ENCODE measurements at regions not wholly inside any gene's neighbourhood (a gene's known extent, or its start where the extent isn't known, plus 50 kb on each side); places are given as distances from the start of the nearest gene placed in this dataset.

DNA sequence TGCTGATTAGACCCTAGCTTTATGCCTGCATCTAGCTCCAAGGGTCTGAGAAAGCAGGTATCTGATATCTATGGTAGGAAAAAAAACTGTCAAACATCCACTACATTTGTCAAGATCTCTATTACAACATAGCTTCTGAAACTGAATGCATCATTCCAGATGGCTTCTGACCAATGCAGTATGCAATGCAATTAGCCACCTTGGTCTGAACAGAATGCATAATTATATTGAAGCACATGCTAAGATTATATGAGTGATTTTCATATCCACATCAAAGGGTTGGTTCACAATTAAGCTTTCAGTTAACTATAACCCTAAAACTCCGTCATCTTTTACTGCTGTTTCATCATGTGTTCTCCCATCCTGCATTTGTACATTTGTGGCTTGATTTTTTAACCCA is 271.4 kb downstream of the POLR1F start:
- DNase-seq: no peak

DNA sequence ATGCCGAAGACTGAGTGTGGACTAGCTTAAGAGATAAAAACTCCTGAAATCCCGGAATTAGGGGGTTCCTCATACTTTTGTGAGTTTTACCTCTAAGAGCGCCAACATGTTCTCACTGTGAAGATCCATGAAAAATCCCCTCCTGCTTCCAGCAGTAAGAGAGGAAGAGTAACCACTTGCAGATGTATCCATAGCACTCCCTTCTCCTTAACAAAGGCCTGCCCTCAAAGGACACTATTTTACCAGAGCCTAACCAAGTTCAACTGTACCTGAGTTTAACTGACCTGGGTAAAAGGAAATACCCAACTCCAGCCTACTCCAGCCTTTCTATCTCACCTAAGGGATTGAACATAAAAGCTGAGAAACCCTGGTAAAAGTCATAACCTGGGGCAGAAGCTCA is 280.9 kb downstream of the POLR1F start:
- no peak for DNase-seq

DNA sequence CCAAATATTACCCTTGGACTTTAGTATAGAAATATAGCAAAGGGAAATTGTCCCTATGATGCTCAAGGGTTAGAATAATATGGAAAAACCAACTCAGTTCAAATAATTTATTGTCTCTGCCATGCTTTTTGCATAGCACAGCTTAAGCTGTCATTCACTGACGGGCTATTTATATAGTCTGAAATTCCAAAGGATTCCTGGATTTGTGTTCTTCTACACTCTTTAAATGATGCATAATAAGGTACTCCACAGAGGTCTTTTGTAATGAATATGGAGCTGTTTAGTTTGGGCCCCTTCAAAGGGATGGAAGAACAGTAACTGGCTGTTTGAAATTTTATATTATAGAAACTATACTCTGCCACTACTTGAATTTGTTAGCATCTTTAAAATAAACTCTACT is 276.6 kb upstream of the FERD3L start:
- no peak for DNase-seq

DNA sequence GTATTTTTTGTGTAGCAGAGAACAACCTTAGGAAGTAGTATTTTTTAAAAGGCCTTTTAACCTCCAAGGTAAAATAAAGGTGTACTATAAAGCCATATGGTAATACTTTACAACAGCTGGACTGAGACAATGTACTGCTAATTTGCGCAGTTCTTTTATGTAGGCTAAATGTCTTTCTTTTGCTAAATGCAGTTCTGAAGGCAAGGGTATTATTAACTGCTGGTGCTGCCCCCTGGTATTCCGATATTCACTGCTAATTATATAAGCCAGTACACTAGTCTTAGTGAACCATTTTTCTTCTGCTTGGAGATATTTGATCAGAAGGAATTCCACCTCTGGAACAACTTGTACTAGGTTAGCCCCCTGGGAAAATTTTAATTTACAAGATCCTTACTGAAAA is 272.0 kb upstream of the FERD3L start:
- DNase-seq: no peak

DNA sequence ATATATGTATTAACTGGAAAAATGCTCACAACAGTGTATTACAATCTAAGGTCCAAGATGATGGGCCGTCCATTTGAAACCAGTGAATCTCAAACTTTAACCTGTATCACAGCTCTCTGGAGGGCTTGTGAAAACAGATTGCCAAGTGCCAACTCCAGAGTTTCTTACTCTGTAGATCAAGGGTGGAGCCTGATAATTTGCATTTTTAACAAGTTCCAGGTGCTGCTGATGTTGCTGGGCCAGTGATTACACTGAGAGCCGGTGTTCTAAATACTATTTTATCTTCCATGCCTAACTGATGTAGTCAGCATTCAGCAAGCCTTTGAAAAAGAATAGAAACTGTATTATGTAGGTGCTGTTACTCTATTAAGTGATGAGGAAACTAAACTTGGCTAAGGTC is 269.9 kb upstream of the FERD3L start:
- DNase-seq: no peak

DNA sequence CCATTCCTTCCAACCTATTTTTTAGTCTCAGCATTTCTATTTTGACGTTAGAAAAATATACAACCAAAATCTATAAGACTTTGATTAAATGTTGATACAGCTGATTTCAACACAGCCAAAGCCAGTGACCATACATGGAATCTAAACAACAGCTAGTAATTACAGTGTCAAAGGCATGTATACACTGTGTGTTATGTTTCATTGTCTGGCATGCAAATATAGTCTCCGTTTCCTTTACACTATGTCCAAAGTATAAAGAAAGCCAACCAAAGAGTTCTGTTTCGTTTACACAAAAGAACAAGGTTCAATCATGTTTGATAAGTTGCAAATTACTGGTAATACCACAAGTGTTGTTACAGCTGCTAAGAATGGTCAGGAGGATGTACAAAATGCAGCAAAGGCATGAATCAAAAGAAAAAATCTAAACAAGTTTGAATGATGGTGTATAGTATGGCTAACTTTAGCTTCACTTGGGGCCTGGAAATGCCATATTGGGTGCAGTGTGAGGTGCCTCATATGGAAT is 268.3 kb upstream of the FERD3L start:
- DNase-seq: no peak

DNA sequence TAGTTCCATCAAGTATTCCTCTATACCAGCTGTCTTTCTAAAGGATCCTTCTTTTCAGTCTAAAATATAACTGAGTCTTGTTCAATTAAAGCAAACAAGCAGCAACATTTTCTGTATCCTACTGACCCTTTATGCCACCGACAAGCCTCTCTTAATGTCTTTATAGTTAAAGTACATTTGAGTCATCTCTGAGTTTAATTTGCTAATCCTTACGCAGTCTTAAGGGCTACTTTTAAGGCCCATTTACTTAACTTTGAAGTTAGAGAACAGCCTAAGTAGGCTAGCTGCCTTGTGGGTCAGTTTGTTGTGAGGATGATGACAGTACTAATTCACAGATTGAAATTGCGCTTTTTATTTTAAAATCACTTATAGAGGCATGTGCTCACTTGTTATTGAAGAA is 265.5 kb upstream of the FERD3L start:
- no peak for DNase-seq

DNA sequence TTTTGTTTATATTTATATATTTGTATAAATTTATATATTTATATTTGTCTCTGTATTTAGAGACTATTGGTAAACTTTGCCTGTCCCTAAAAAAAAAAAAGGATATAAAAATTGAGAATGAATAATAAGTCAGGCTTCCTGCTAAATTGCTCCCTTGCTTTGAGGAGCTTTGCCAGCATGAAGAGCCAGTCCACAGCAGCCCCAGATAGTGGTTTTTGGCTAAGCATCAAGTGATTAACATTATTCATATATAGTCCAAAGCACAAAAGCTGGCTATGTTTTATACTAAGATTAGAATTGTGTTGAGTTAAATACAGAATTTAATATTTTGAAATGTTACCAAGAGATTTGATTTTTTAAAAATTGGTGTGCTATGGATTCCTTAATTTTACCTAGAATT is 264.9 kb upstream of the FERD3L start:
- DNase-seq: no peak

DNA sequence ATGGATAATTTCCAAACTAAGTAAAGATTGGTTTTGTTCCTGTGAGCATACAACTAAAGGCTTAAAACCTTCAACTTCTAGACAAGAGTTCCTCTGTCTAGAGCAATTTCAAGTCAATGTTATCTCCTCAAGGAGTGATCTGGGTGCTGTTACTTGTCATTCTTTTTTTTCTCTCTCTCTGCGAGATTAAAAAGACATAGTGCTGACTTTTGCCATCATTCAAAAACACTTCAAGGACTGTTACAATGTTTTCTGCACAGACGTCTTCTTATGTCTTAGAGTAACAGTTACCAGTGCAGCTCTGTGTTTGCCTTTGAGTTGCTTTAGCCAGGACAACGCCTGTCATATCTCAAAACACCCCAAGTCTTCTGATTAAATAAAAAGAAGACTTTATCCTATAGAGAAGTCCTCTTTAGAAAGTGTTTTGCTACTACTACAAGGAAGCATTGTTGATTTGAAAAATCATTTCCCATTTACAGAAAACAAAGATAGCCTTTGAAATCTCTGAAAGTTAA is 263.5 kb upstream of the FERD3L start:
- DNase-seq: no peak

DNA sequence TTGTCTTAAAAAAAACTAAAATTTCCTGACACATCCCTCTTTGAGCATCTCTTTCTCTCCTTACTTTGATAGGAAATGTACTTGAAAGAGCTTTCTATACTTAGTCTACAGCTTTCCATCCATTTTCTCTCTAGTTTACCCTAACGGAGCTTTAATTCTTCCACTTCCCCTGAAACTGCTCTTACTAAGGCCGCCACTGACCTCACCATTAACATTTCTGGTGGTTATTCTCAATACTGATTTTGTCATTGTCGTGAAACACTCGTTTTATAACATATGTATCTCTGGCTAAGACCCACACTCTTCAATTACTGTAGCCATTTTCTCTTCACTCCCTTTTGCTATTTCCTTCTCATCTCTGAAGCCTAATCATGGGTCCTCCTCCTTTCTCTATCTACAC is 262.0 kb upstream of the FERD3L start:
- DNase-seq: no peak

DNA sequence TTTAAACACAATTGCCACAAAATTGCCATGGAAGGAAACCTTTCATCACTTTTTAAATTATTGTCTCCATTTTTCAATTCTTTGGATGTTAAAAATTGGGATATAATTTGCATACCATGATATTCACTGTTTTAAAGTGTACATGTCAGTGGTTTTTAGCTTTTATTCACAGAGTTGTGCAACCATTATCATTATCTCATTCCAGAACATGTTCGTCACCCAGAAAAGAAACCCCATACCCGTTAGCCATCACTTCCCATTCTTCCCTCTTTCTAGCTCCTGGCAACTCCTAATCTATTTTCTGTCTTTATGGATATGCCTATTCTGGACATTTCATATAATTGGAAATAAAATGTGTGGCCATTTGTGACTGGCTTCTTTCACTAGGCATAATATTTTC is 260.3 kb upstream of the FERD3L start:
- no peak for DNase-seq

DNA sequence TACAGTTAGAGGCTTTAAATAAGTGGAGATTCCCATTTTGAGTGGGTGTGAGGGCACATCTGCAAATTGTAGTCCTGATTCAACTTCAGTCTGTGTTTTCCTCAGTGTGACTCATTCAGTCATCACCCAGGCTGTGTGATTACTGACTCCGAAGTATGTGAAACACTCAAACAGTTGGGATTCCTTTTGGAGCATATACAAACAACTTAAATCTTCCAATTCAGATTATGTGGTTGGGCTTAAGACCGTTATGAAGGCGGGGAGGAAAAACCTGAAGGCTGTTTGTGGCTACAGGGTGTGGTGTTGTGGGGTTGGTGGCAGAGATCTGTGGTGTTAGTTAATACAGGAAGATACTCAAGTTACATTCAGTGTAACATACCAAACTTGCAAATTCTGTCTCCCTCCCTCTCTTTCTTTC is 259.7 kb upstream of the FERD3L start:
- DNase-seq: peak in 1 of 5 experiments; percentile 50

DNA sequence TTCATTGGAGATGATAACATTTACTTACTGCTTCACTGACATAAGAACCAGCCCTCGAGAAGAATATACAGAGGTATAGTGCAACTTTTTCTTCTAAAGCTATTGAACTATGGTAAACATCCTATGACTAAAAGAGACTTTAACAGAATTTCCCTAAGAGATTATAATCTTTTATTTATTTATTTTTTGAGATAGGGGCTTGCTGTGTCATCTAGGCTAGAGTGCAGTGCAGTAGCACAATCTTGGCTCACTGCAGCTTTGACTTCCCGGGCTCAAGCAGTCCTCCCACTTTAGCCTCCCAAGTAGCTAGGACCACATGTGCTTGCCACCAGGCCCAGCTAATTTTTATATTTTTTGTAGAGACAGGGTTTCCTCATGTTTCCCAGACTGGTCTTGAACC is 258.5 kb upstream of the FERD3L start:
- DNase-seq: no peak

DNA sequence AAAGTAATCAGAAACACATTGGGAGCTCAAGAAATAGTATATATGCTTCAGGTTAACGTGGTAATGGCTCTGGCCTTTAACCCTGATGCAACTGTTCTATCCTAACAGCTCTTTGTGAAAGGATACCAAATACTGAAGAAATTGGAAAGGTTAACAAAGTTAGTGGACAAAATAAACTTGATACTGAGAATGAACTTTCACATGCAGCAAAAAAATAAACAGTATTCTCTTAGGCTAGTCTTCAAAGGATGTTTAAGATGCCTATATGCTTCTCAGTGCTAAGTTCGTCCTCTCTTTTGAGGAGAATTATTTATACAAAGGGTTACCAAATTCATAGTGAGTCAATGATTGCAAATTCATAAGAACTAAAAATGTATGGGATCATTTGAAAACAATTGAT is 256.2 kb upstream of the FERD3L start:
- no peak for DNase-seq

DNA sequence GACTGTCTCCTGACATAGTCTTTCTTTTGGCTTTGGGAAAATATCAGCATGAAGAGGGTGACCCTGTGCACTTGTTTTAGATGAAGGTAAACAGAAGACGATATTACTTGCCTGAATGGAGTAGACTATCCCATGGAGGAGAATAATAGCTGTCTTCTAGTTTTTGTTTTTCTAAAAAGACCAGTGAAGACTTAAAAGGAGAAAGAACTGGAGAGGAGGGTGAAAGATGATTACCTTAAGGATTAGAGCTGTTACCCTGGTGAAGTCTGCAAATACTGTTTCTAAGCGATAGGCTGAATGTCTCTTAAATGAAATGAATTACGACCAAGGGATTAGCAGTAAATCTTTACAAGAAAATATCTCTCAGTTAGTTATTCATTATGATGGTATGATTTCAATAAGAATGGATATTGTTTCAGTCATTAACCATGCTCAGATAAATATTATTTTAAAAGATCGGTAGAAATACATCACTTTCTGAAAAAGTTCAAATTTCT is 255.6 kb upstream of the FERD3L start:
- DNase-seq: no peak

DNA sequence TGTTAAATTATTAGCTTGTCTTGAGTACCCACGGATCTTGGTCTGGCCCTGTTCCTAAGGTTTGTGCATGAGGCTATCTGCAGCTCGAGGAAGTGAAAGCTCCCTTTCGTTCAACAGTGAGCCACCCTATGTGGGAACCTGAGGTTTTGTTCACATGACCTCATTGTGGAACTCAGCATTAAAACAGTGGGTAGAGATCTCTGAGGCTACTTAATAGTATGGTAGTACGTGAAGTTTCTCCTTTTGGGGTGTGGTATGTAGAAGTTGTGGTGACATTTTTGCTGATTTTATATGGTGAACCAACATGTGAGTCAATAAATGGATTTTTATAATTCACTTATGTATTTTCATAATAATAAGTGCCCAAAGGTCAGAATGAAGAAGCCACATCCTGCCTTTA is 252.7 kb upstream of the FERD3L start:
- peak in 1 of 5 experiments; percentile 35 for DNase-seq

DNA sequence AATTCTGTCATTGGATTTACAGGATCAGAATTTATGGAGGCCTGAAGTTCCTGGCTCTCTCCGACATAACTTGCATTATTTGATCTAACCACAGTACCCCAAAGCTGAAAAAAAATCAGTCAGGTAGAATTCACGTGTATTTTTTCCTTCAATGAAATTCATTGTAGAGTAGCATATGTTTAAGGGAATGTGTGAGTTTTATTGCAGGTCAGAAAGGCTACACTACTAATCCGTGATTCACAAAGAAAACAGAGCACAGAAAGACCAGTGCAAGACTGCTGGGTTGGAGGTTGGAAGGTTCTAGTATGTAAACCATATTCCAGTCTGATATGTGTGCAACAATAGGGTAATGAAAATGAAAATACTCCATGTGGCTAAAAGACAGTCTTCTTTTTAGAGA is 247.0 kb upstream of the FERD3L start:
- no peak for DNase-seq

DNA sequence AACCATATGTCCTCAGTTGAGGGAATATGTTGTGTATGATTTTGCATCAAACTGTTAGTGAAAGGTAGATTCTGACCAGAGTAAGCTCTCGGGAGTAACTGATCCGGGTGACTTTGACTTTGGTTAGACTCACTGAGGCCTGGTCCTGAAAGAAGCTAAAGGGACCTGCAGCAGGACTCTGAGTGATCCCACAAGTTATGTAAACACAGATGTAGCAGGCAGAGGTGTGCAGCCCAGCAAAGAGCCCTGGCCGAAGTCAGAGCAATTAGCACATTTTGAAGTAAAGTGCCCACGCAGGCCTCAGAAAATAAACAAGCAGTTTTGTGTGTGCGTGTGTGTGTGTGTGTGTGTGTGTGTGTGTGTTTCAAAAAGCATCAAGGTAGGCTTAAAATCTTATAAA is 245.6 kb upstream of the FERD3L start:
- no peak for DNase-seq

DNA sequence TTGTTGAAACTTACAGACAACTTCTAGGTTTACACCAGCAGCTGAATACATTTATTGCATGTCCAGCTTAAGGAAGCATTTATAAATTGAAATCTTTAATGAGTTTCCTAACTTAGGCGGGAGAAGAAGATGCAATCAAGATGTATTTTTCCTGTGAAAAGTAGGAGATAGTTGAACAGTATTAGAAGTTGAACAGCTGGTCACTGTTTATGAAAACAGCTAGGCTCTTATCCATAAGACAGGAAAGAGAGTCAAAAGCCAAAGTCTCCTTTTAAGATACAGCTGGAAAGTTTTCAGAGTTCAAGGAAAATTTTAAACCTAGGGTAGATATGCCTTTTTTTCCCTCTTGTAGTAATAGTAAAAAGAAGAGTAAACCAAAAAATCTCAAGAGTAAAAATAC is 236.1 kb upstream of the FERD3L start:
- DNase-seq: no peak

DNA sequence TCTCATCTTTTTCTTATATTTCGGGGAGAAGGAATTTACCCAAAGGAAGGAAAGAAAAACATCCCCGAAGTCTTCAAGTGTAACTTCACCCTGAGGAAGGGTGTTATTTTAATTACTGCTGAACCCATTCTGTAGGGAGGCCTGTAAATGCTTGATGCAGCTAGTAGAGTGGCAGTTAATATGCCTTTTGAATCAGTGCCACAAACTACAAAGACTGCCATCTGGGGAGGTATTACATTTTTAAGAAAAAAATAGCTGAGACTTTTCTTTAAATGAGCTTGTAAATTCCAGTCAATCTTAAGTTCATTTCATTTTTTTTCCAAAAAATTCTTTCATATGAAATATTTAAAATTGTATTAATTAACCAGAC is 233.1 kb upstream of the FERD3L start:
- DNase-seq: no peak

DNA sequence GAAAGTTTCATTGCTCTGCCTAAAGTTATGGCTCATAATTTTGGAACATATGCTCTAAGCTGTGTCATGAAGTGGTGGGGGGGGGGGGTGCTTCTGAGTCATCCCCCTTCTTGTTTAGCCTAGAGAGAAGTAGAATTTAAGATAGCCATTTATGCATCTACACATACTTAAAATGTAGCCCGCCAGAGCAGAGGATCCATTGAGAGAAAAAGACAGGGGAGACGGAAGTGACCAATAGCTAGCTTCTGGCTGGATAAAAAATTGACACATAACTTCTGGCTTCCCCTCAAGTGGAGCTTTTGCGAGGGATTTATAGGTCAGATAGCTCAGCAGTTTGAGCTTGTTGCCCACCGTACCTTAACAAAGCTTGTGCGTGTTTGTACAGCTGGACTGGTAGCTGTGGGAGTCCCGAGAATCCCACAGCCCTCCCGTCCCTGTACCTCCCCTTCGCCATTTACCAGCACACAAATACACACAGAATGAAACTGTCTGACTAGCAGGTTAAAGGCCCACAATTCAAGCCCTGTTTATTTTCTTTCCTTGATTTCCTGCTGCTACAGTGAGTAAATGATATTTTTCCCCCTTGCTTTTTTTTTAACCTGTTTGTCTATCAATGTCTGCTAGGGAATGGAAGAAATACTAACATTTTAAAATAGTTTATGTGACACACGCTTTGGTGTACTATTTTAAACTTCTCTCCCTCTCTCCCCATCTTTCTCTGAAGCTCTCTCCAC is 232.6 kb upstream of the FERD3L start:
- no peak for DNase-seq

DNA sequence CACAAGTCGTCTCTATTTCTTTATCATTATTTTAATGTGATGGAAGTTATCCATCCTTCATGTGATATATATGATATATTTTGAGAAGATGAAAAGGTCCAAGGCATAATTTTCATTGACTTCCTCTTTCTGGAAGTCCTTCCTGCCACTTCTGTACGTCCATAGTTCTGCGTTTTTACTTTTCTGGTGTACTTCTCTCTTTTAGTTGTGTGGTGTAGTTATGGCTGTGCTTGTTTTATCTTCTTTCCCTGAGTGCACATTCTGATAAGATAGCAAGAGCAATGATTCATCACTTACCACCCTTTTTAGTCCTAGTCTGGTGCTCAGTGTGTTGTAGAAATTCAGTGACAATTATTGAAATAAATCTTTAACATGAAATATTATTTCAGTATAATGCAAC is 231.3 kb upstream of the FERD3L start:
- no peak for DNase-seq

DNA sequence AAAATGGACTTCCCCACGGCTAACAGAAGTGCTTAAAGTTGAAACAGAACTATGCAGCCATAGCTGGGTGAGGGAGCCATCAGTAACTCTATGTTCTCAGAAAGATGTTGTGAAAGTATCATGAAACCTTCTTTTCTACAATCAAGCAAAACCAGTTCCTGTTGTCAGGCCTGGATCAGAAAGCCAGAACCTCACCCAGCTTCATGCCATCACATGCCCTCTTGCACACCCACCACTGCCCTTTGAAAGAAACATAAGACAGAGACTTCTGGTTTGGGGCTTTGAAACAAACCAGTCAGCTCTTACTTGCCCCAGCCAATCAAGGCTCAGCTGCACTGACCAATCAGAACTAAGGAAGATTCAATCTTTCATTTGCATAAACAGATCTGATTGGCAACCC is 230.8 kb upstream of the FERD3L start:
- DNase-seq: no peak

DNA sequence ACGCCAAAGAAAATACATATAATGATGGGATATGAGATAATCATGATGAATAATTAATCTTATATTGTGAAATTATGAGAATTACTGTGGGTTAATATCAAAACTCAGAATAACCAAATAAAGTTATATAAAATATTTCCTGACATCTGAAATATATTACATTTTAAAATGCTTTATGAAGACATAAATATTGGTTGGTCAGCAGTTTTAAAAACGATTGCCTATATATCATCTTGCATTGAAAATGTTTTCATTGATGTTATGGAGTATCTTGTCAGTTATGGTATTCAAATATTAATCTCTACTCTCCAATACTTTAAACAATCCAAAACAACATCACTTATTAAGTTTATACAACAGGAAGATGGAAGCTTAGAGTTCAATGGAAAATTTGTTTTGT is 228.1 kb upstream of the FERD3L start:
- DNase-seq: no peak

DNA sequence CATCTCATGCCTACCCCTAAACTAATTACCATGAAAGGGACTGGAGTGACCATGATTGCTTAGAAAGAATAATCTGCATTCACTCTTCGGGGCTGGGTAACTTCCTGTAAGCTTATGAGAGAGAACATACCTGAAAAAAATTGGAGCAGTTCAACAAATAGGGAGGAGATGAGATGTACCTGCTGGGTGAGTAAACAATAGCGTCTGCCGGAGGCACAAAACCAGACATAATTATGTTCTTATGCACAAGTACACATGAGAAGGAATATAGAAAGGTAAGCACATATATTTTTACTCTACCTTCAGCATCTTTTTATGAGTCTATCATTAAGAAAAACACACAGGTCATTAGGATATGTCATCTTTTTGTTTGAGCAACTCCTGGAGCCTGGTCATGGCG is 224.6 kb upstream of the FERD3L start:
- no peak for DNase-seq

Measured in T-helper 2 cell (primary cell).